ENCODE measurements at regions not wholly inside any gene's neighbourhood (a gene's known extent, or its start where the extent isn't known, plus 50 kb on each side); places are given as distances from the start of the nearest gene placed in this dataset.

DNA sequence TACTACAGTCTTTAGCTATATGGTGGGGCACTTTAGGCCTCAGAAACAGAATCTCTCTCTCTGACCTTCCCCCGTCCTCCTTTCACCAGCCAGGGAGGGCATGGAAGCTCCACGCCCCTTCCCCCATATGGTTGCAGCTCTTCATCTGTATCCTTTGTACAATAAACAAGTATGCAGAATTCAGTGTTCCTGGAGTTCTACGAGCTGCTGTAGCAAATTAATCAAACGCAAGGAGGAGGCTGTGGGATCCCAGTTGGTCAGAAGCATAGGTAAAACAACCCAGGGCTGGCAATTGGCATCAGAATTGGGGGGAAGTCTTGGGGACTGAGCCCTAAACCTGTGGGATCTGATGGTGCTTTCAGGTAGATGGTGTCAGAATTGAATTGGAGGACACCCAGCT is 163.7 kb upstream of the NLRP1 start:
- TF ChIP-seq EZH2 (optimal IDR thresholded peaks at IDR 0.05; ENCODE audit: low read depth, low read length) (no peak), EZH2phosphoT487 (IDR thresholded peaks at IDR 0.05; ENCODE audit: low read length) (no peak)
- TF ChIP-seq, protein P1, sequence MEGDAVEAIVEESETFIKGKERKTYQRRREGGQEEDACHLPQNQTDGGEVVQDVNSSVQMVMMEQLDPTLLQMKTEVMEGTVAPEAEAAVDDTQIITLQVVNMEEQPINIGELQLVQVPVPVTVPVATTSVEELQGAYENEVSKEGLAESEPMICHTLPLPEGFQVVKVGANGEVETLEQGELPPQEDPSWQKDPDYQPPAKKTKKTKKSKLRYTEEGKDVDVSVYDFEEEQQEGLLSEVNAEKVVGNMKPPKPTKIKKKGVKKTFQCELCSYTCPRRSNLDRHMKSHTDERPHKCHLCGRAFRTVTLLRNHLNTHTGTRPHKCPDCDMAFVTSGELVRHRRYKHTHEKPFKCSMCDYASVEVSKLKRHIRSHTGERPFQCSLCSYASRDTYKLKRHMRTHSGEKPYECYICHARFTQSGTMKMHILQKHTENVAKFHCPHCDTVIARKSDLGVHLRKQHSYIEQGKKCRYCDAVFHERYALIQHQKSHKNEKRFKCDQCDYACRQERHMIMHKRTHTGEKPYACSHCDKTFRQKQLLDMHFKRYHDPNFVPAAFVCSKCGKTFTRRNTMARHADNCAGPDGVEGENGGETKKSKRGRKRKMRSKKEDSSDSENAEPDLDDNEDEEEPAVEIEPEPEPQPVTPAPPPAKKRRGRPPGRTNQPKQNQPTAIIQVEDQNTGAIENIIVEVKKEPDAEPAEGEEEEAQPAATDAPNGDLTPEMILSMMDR (IDR thresholded peaks at IDR 0.05; ENCODE audit: low read length) = no peak
